ENCODE measurements at regions not wholly inside any gene's neighbourhood (a gene's known extent, or its start where the extent isn't known, plus 50 kb on each side); places are given as distances from the start of the nearest gene placed in this dataset.

DNA sequence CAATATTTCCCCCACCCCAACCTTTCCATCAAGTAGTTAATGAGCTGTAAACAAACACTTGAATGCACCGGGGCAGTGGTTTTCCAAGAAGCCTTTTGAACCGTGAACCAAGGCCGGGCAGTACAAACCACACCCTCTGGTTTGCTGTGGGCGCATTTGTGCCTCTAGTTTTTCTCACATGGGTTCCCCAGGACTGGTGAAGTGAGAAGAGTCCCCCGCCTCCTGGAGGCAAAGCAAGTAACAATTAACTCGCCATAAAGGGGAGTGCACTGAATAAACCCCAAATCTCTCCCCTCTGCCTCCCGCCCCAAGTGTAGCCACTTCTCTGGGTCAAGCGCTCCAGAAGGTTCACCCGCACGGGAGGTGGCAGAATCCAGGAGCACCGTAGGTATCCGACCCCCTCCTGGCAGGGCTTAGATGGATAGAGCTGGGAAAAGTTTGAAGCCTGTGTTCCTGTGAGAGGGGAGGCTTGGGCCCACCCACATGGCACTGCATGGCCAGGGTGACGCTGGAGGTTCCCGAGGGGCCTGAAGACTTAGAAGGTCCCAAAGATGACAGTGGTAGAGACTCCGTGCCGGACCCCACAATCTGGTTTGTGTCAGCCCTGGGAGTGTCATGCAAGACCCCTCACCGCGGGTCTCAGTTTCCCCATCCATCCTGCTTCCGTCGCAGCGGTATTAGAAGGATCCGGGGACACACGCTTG, 182.2 kb downstream of the SMAD2 start:
- intact Hi-C loops (cut with micrococcal nuclease; ENCODE audit: unreplicated experiment), result loop anchor here (2.0 kb wide), 1 partner anchor 531 kb away; no protein-coding TSS in a partner anchor
- CTCF ChIA-PET, result interaction anchor here (0.6 to 1.2 kb wide), 4 partner anchors 8 to 647 kb away, joined by 3 to 4 read pairs (median 4); no protein-coding TSS in a partner anchor
- DNase-seq, result no peak
- Mint-ChIP-seq H3K4me3 (ENCODE audit: low read depth, unreplicated experiment) (no peak overlapping the region), H3K4me1 (ENCODE audit: low read depth, unreplicated experiment) (no peaks in the 10 kb centered on the region), H3K36me3 (ENCODE audit: insufficient read depth, unreplicated experiment) (no peaks in the 10 kb centered on the region), H3K9me3 (ENCODE audit: low read depth, unreplicated experiment) (no peaks in the 10 kb centered on the region), H3K27me3 (ENCODE audit: unreplicated experiment) (peaks cover 51% of the 10 kb centered on the region), H3K27ac (ENCODE audit: unreplicated experiment) (no peak overlapping the region)
- no TSS peak for BruUV-seq (replicated peaks)
- TF ChIP-seq, protein P1, sequence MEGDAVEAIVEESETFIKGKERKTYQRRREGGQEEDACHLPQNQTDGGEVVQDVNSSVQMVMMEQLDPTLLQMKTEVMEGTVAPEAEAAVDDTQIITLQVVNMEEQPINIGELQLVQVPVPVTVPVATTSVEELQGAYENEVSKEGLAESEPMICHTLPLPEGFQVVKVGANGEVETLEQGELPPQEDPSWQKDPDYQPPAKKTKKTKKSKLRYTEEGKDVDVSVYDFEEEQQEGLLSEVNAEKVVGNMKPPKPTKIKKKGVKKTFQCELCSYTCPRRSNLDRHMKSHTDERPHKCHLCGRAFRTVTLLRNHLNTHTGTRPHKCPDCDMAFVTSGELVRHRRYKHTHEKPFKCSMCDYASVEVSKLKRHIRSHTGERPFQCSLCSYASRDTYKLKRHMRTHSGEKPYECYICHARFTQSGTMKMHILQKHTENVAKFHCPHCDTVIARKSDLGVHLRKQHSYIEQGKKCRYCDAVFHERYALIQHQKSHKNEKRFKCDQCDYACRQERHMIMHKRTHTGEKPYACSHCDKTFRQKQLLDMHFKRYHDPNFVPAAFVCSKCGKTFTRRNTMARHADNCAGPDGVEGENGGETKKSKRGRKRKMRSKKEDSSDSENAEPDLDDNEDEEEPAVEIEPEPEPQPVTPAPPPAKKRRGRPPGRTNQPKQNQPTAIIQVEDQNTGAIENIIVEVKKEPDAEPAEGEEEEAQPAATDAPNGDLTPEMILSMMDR (IDR thresholded peaks at IDR 0.05; ENCODE audit: unreplicated experiment), result no peak

DNA sequence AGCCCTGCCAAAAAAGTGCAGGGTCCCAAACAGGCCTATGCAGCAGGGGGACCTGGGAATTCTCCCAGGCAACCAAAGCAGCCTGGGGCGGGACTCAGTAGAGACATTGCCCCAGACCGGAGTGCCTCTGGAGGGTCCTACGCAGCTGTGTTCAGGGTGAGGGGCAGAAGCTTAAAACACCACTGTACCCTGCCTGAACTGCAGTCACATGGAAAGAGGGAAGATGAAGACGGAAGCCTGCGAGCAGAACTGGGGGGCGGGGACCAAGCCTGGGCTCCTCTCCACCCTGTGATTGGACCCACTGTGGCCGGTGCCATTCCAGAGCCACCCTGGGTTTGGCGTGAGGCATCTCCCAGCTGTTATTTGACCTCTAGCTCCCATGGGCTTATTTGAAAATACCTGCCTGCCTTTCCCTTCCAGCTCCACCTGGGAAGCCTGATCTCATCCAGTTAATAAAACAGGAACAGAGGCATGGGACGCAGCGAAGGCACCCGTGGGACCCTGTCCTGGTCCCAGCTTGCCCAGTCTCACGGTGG, 183.1 kb downstream of the SMAD2 start:
- intact Hi-C loops (cut with micrococcal nuclease; ENCODE audit: unreplicated experiment), result no loop called here
- CTCF ChIA-PET, result interaction anchor here (1.2 kb wide), 1 partner anchor 9 kb away, joined by 4 read pairs; no protein-coding TSS in a partner anchor

GRCh38 chr18:47746615-47747014, 183.8 kb downstream of the SMAD2 start:
- BruUV-seq (replicated peaks), result no TSS peak
- Mint-ChIP-seq H3K4me1 (ENCODE audit: low read depth, unreplicated experiment) (no peaks in the 10 kb centered on the region), H3K27ac (ENCODE audit: unreplicated experiment) (no peak overlapping the region), H3K9me3 (ENCODE audit: low read depth, unreplicated experiment) (no peaks in the 10 kb centered on the region), H3K27me3 (ENCODE audit: unreplicated experiment) (peaks cover 51% of the 10 kb centered on the region), H3K4me3 (ENCODE audit: low read depth, unreplicated experiment) (no peak overlapping the region), H3K36me3 (ENCODE audit: insufficient read depth, unreplicated experiment) (no peaks in the 10 kb centered on the region)
- TF ChIP-seq, protein P1 (IDR thresholded peaks at IDR 0.05; ENCODE audit: unreplicated experiment), result no peak
- CTCF ChIA-PET, result interaction anchor here (1.2 kb wide), 1 partner anchor 10 kb away, joined by 4 read pairs; no protein-coding TSS in a partner anchor
- no peak for DNase-seq
- intact Hi-C loops (cut with micrococcal nuclease; ENCODE audit: unreplicated experiment), result no loop called here

More for the DNA sequence above, 183.1 kb downstream of the SMAD2 start:
- no TSS peak for BruUV-seq (replicated peaks)
- Mint-ChIP-seq H3K36me3 (ENCODE audit: insufficient read depth, unreplicated experiment) (no peaks in the 10 kb centered on the region), H3K27me3 (ENCODE audit: unreplicated experiment) (peaks cover 51% of the 10 kb centered on the region), H3K4me1 (ENCODE audit: low read depth, unreplicated experiment) (no peaks in the 10 kb centered on the region), H3K4me3 (ENCODE audit: low read depth, unreplicated experiment) (no peak overlapping the region), H3K27ac (ENCODE audit: unreplicated experiment) (no peak overlapping the region), H3K9me3 (ENCODE audit: low read depth, unreplicated experiment) (no peaks in the 10 kb centered on the region)
- TF ChIP-seq, protein P1 (IDR thresholded peaks at IDR 0.05; ENCODE audit: unreplicated experiment), result no peak
- DNase-seq, result no peak

DNA sequence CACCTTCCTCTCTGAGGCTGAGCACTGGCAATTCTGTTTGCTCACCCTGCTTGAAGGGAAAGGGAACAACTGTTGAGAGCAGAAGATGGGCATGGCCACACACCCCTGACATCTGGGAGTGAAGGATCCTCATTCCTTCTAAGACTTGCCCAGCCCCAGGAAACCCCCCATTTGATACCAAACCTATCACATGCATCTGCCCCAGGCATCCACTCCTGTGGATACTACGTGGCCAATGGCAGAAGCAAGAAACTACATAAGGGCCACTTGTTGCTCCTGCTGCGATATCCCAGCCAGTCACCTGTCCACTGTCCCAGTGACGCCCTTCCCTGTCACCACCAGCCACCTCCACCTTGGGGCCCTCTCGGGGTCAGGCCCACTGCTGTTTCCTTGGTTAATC, 185.2 kb downstream of the SMAD2 start:
- intact Hi-C loops (cut with micrococcal nuclease; ENCODE audit: unreplicated experiment), result no loop called here
- TF ChIP-seq, protein P1 (IDR thresholded peaks at IDR 0.05; ENCODE audit: unreplicated experiment), result no peak
- Mint-ChIP-seq H3K27me3 (ENCODE audit: unreplicated experiment) (peaks cover 46% of the 10 kb centered on the region), H3K9me3 (ENCODE audit: low read depth, unreplicated experiment) (no peaks in the 10 kb centered on the region), H3K27ac (ENCODE audit: unreplicated experiment) (no peak overlapping the region), H3K36me3 (ENCODE audit: insufficient read depth, unreplicated experiment) (no peaks in the 10 kb centered on the region), H3K4me1 (ENCODE audit: low read depth, unreplicated experiment) (no peaks in the 10 kb centered on the region), H3K4me3 (ENCODE audit: low read depth, unreplicated experiment) (no peak overlapping the region)
- CTCF ChIA-PET, result interaction anchor here (0.6 kb wide), 1 partner anchor 531 kb away, joined by 3 read pairs; no protein-coding TSS in a partner anchor
- BruUV-seq (replicated peaks), result no TSS peak
- no peak for DNase-seq

Data from Calu3 (cell line).